Vagina (tissue), 2 donors: ENCODE measurements at regions not wholly inside any gene's neighbourhood (a gene's known extent, or its start where the extent isn't known, plus 50 kb on each side); places are given as distances from the start of the nearest gene placed in this dataset.

Experiments
- POLR2A ChIP-seq, 2 donors: fragments of 450-650 bp; IDR thresholded peaks; one replicate each; pipeline ENCODE4 v1.6.1; 2017; ENCODE audit warnings: antibody characterized with exemption in 2 of 2, mild to moderate bottlenecking in 2 of 2, moderate library complexity in 2 of 2
- TF ChIP-seq, protein P1 (sequence below), 3 experiments: fragments of 450-650 bp in 2 of 3; fragments of 200-600 bp in 1 of 3; sonication (generic) in 1 of 3; IDR thresholded peaks; one replicate each; pipeline ENCODE4 v1.5.1; 2017 to 2019; ENCODE audit warnings: antibody characterized with exemption in 3 of 3, mild to moderate bottlenecking in 2 of 3, moderate library complexity in 2 of 3

DNA sequence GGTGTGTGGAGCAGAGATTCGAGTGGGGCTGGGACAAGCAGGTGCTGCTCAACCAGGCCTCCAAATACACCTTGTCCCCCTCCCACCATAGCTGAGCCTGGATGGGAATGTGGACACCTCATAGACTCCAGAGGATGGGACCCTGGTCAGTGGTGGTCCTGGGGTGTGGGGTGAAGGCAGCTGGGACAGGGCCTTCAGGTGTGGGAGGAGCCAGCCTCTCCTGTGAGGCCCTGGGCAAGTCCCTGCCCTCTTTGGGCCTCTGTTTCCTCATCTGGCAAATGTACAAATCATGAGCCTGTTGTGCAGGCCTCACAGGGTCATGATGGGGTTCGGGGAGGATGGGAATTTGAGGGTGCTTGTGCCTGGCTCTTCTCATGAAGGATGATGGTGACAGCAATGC, 362.9 kb upstream of the NUPR2 start:
- TF ChIP-seq POLR2A (IDR thresholded peaks at IDR 0.05) = no peak
- TF ChIP-seq, protein P1, sequence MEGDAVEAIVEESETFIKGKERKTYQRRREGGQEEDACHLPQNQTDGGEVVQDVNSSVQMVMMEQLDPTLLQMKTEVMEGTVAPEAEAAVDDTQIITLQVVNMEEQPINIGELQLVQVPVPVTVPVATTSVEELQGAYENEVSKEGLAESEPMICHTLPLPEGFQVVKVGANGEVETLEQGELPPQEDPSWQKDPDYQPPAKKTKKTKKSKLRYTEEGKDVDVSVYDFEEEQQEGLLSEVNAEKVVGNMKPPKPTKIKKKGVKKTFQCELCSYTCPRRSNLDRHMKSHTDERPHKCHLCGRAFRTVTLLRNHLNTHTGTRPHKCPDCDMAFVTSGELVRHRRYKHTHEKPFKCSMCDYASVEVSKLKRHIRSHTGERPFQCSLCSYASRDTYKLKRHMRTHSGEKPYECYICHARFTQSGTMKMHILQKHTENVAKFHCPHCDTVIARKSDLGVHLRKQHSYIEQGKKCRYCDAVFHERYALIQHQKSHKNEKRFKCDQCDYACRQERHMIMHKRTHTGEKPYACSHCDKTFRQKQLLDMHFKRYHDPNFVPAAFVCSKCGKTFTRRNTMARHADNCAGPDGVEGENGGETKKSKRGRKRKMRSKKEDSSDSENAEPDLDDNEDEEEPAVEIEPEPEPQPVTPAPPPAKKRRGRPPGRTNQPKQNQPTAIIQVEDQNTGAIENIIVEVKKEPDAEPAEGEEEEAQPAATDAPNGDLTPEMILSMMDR (IDR thresholded peaks at IDR 0.05) = no peak
